Spleen (tissue), 11 donors: ENCODE measurements at regions not wholly inside any gene's neighbourhood (a gene's known extent, or its start where the extent isn't known, plus 50 kb on each side); places are given as distances from the start of the nearest gene placed in this dataset.
"Not testable (repeated sequence)": the region's sequence is repeated elsewhere in the genome, so short reads cannot be mapped to it uniquely, and the experiment has no call there.

Experiments
- DNase-seq: peaks from one replicate; pipeline ENCODE4 v3.0.0-alpha.2; 2020
- H3K27ac ChIP-seq, 8 donors: fragments of 200-600 bp; sonication (generic) in 7 of 8; 1 replicate in 4 of 8; 2 replicates in 4 of 8; pipeline versions ENCODE4 v1.5.0 to v1.8.0; 2016 to 2021; ENCODE audit warnings: inconsistent platforms in 4 of 8, mild to moderate bottlenecking in 4 of 8, moderate library complexity in 1 of 8
- H3K27me3 ChIP-seq, 7 donors: fragments of 200-600 bp; sonication (generic) in 6 of 7; replicated peaks in 1 of 7; 1 replicate in 4 of 7; 2 replicates in 3 of 7; pipeline versions ENCODE4 v1.5.0 to v1.8.0; 2016 to 2021; ENCODE audit warnings: inconsistent platforms in 3 of 7, mild to moderate bottlenecking in 1 of 7
- H3K36me3 ChIP-seq, 6 donors: fragments of 200-600 bp; sonication (generic) in 5 of 6; 1 replicate in 4 of 6; 2 replicates in 2 of 6; pipeline versions ENCODE4 v1.5.0 to v1.8.0; 2016 to 2021; ENCODE audit warnings: inconsistent platforms in 2 of 6
- H3K4me1 ChIP-seq, 6 donors: fragments of 200-600 bp; sonication (generic) in 5 of 6; 1 replicate in 3 of 6; 2 replicates in 3 of 6; pipeline versions ENCODE4 v1.5.0 to v1.8.0; 2016 to 2021; ENCODE audit warnings: inconsistent platforms in 3 of 6
- H3K4me3 ChIP-seq, 8 donors: fragments of 200-600 bp; sonication (generic) in 7 of 8; 1 replicate in 4 of 8; 2 replicates in 4 of 8; pipeline versions ENCODE4 v1.5.0 to v1.8.0; 2016 to 2021; ENCODE audit warnings: inconsistent platforms in 4 of 8, mild to moderate bottlenecking in 4 of 8, moderate library complexity in 2 of 8
- H3K9me3 ChIP-seq, 8 donors: fragments of 200-600 bp; sonication (generic) in 7 of 8; 1 replicate in 4 of 8; 2 replicates in 4 of 8; pipeline versions ENCODE4 v1.5.0 to v1.8.0; 2016 to 2021; ENCODE audit warnings: inconsistent platforms in 4 of 8
- CTCF ChIP-seq, 11 experiments: fragments of 200-600 bp in 7 of 11; fragments of 450-650 bp in 4 of 11; sonication (generic) in 4 of 11; IDR thresholded peaks in 8 of 11; conservative IDR thresholded peaks in 3 of 11; 1 replicate in 7 of 11; 2 replicates in 4 of 11; pipeline versions ENCODE4 v1.4.0 to v1.8.0; 2016 to 2021; ENCODE audit warnings: antibody characterized with exemption in 11 of 11, inconsistent platforms in 4 of 11, mild to moderate bottlenecking in 1 of 11
- POLR2A ChIP-seq, 3 donors: fragments of 450-650 bp; IDR thresholded peaks; one replicate each; pipeline ENCODE4 v1.5.1; 2017; ENCODE audit warnings: antibody characterized with exemption in 3 of 3, mild to moderate bottlenecking in 1 of 3
- POLR2AphosphoS5 ChIP-seq, 3 donors: sonication (generic); formaldehyde crosslinking; IDR thresholded peaks; one replicate each; pipeline ENCODE4 v1.5.1; 2017; ENCODE audit warnings: antibody characterized with exemption in 3 of 3
- WGBS, 5 donors: extraction: QIAGEN DNeasy Blood & Tissue Kit in 3 of 5; methylation state at CpG; one replicate each; pipeline versions ENCODE4 v1.1.5 to v1.1.7; 2013 to 2018; 5-methylcytosine and 5-hydroxymethylcytosine counted together
- intact Hi-C: fragments of 100-400 bp; cut with DNase I; formaldehyde crosslinking; loops from one replicate; pipeline ENCODE4 v1.15.0; 2023; ENCODE audit warnings: low total_unique reads
- donor health status: healthy with polysubstance abuse.
- donor health status: DM: no; HTN: no; CAD: no; lungs with moderate emphysema.
- donor health status: DM: no; HTN: no; CAD: no.
- donor health status: Bipolar disorder and iron deficiency.
- donor health status: healthy.
- donor health status: DM: no; HTN: no; CAD: no.
- donor health status: DM: yes; HTN: yes; CAD: no.

- no peak for TF ChIP-seq POLR2A (IDR thresholded peaks at IDR 0.05)
- no peak for TF ChIP-seq CTCF (IDR thresholded peaks at IDR 0.05 in 8 of 11, conservative IDR thresholded peaks at IDR 0.05 in 3 of 11)
- no peak for TF ChIP-seq POLR2AphosphoS5 (IDR thresholded peaks at IDR 0.05)
- Histone ChIP-seq H3K36me3 (no peaks in the 10 kb centered on the region), H3K27ac (no peak overlapping the region), H3K4me1 (no peaks in the 10 kb centered on the region), H3K9me3 (peaks cover 0 to under 1% (median 0%) of the 10 kb centered on the region in 8 donors), H3K4me3 (no peak overlapping the region), H3K27me3 (no peaks in the 10 kb centered on the region)
- intact Hi-C loops = no loop called here
- 94 to 100% (median 98%) methylated on average over 1 of the region's 1 CpG for WGBS, 5 donors
- no peak for DNase-seq
These were observed 406.9 kb upstream of the SLC10A2 start for GRCh38 chr13:103473081-103473480.

GRCh38 chr13:103471896-103472295 is 405.7 kb upstream of the SLC10A2 start:
- DNase-seq = no peak
- intact Hi-C loops = no loop called here
- H3K27ac ChIP-seq = no peak overlapping the region
- no peaks in the 10 kb centered on the region for H3K27me3 ChIP-seq
- H3K4me1 ChIP-seq = no peaks in the 10 kb centered on the region
- WGBS, 5 donors = 70 to 80% (median 76%) methylated on average over 4 of the region's 4 CpGs
- H3K4me3 ChIP-seq = no peak overlapping the region
- H3K36me3 ChIP-seq = no peaks in the 10 kb centered on the region
- no peak for TF ChIP-seq CTCF (IDR thresholded peaks at IDR 0.05 in 8 of 11, conservative IDR thresholded peaks at IDR 0.05 in 3 of 11)
- no peaks in the 10 kb centered on the region for H3K9me3 ChIP-seq

GRCh38 chr13:103469771-103470170 is 403.6 kb upstream of the SLC10A2 start:
- intact Hi-C loops = no loop called here
- Histone ChIP-seq H3K27me3 (no peaks in the 10 kb centered on the region), H3K4me1 (no peaks in the 10 kb centered on the region), H3K27ac (no peak overlapping the region), H3K4me3 (no peak overlapping the region), H3K36me3 (no peaks in the 10 kb centered on the region), H3K9me3 (peaks cover 0 to 7% (median 0%) of the 10 kb centered on the region in 8 donors)
- TF ChIP-seq CTCF (IDR thresholded peaks at IDR 0.05 in 8 of 11, conservative IDR thresholded peaks at IDR 0.05 in 3 of 11) (no peak), POLR2AphosphoS5 (IDR thresholded peaks at IDR 0.05) (no peak), POLR2A (IDR thresholded peaks at IDR 0.05) (no peak)
- DNase-seq = no peak
- WGBS, 5 donors = 86 to 96% (median 89%) methylated on average over 1 of the region's 1 CpG

GRCh38 chr13:103466761-103467160 is 400.5 kb upstream of the SLC10A2 start:
- DNase-seq = no peak
- no peak for TF ChIP-seq CTCF (IDR thresholded peaks at IDR 0.05 in 8 of 11, conservative IDR thresholded peaks at IDR 0.05 in 3 of 11)
- no peak for TF ChIP-seq POLR2A (IDR thresholded peaks at IDR 0.05)
- no peak for TF ChIP-seq POLR2AphosphoS5 (IDR thresholded peaks at IDR 0.05)
- intact Hi-C loops = no loop called here
- WGBS, 5 donors = 73 to 86% (median 80%) methylated on average over 5 of the region's 5 CpGs
- H3K4me3 ChIP-seq = no peak overlapping the region
- no peaks in the 10 kb centered on the region for H3K36me3 ChIP-seq
- H3K4me1 ChIP-seq = no peaks in the 10 kb centered on the region
- no peak overlapping the region for H3K27ac ChIP-seq
- H3K27me3 ChIP-seq = no peaks in the 10 kb centered on the region
- H3K9me3 ChIP-seq = peaks cover 0 to 9% (median 0%) of the 10 kb centered on the region in 8 donors

- H3K36me3 ChIP-seq, H3K27me3 ChIP-seq, H3K4me1 ChIP-seq, H3K4me3 ChIP-seq, intact Hi-C loops, DNase-seq, H3K27ac ChIP-seq: not testable (repeated sequence)
- peaks cover 0 to 11% (median 0%) of the 10 kb centered on the region in 8 donors for H3K9me3 ChIP-seq
- 64 to 73% (median 68%) methylated on average over 2 to 3 of the region's 3 CpGs for WGBS, 5 donors
These were observed 394.0 kb upstream of the SLC10A2 start for GRCh38 chr13:103460246-103460645.

GRCh38 chr13:103457050-103457449 is 390.8 kb upstream of the SLC10A2 start:
- H3K4me1 ChIP-seq, H3K27ac ChIP-seq, H3K4me3 ChIP-seq, H3K36me3 ChIP-seq, intact Hi-C loops, DNase-seq, H3K9me3 ChIP-seq, H3K27me3 ChIP-seq: not testable (repeated sequence)
- 95 to 98% (median 95%) methylated on average over 14 of the region's 14 CpGs for WGBS, 5 donors
